IPS DF 4.7 (cell line): ENCODE measurements at regions not wholly inside any gene's neighbourhood (a gene's known extent, or its start where the extent isn't known, plus 50 kb on each side); places are given as distances from the start of the nearest gene placed in this dataset.

Experiments
- DNase-seq: peaks from one replicate; pipeline ENCODE4 v3.0.0-alpha.2; 2013; ENCODE audit warnings: low spot score; ENCODE audit errors: extremely low read depth

DNA sequence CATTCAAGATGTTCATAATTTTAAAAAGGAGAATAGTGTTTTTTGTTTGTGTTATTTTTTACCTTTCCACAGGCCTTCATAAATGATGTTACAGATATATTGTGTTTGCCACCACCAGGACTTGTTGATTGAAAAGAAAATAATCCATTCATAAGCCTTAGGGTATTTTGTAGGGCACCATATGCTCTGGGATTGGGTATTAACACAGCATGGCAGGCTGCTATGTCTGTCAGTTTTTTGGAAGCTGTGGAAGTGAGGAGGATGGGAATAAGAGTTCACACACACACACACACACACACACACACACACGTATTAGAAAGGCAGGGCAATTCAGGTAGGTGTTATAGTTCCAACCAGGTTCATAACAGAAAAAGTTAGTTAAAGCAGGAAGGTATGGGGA is 237.9 kb downstream of the HDGFL1 start:
- DNase-seq: no peak

DNA sequence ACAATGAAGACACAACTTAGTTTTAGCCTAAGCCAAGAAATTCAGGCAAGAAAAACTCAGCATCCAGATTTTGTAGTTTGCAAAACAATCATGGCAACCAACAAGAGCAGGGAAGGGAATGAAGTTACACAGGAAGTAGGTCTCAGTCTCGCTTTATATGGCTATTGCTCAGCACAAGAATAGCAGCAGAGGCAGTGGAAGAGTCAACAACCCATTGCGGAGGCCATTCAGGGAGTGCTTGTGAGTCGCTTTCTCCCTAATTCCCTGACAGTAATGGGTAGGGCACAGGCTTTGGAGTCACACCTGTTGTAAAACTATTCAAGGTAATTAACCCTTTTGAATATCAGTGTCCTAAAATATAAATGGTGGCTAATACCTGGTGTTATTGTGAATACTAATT is 238.5 kb downstream of the HDGFL1 start:
- no peak for DNase-seq

DNA sequence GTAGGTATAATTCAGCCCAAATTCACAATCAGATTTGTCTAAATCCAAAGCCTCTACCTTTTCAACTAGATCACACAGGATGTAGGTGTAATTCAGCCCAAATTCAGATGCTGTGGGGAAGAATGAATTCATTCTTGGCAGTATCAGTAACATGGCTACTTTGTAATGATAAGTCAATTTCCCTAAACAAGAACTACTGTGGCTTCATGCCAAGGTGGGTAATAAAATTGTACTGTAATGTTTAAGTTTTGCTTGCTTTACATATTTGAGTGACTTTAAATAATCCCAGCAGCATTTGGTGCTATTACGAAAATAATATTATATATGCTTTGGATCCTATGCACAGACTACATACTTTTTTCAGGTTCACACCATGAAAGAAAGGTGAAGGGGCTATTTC is 239.1 kb downstream of the HDGFL1 start:
- DNase-seq: no peak

DNA sequence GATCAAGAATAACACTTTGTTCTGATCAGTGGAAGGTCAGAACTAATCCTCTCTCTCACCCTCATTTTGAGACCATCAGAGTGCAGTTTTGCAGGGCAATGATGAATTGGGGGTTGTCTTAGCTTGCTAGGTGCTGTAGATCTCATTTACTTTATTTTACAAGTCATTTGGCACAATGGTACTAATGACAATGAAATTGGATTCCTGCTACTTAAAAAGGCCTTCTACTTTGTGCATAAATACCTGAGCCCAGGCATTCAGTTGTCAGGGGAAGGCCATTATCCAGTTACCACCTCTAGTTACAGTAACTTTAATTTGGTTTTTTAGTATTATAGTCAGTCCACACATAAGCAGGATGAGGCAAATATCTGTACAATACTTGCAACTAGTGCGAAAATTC is 240.0 kb downstream of the HDGFL1 start:
- no peak for DNase-seq

DNA sequence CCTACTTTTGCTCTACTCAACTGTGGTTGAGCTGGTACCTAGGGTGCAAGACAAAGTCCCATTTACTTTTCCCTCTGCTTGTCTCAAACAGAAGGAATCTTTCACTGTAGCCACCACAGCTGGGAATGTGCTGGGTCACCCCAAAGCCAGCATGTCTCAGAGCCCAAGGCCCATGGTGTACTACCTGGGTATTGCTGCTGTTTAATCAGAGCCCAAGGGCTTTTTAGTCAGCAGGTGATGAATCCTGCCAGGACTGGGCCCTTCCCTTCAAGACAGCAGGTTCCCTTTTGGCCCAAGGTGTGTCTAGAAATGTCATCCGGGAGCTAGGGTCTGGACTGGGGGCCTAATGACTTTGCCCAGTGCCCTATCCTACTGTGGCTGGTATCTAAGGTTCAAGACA is 249.8 kb downstream of the HDGFL1 start:
- no peak for DNase-seq

DNA sequence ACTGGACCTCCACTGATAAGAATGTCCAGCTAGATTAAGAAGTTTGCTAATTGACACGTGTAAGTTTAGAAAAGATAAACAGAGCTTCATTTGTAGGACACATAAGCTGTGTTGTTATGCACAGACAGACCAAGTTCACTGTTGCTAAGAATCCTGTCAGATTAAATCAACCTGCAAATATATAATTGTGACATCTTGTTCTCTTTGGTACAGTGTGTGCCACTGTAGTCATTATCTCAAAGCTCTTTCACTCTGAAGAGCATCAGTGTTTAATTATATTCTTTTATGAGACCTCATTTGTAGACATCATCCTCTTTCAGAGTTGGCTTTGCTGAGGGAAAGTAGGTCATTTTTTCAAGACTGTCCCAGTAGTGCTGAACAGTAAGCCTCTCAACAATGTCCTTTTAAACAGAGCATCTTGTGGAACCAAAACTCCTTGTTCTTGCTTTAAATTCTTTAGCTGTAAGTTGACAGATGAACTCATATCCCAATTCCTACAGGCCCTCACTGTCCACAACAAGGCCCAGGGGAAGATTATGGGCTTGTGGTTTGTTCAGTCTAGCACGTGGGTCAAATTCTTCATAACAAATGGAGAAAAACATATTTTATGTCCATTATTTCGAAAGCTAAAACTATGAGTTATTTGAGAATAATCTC is 252.4 kb downstream of the HDGFL1 start:
- no peak for DNase-seq

DNA sequence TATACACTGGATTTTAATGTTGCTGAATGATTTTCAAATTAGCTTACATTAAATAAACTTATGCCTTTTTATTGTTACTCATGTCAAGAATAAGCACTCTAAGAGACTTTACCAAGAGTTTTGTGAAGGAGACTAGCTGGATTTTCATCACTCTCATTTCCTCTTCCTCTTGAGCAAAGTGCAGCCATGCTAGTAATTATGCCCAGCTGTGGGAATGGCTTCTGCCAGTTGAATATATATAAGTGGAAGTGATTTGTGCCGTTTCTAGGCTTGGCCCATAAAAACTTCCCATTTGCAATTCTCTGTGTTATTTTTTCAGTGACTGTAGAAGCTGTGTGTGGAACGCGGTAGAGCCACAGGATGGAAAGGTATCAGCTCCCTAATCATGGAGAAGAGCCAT is 255.8 kb downstream of the HDGFL1 start:
- DNase-seq: no peak

DNA sequence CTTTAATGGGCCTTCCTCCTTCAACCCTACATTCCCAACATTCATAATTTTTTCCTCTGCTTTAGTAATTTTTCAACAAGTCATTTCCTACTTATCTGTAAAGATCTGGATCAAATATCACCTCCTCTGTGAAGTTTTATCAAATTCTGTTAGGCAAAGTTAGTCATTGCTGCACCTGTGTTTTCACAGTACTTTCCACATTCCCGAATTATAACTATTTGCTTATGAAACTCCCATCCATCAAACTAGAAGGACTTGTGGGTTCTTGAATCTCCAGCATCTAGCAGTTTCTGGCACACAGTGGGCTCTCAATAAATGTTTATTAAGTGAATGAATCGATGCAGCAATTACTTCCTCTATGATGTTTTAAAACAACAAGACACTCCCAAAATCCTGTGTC is 257.6 kb downstream of the HDGFL1 start:
- DNase-seq: no peak

DNA sequence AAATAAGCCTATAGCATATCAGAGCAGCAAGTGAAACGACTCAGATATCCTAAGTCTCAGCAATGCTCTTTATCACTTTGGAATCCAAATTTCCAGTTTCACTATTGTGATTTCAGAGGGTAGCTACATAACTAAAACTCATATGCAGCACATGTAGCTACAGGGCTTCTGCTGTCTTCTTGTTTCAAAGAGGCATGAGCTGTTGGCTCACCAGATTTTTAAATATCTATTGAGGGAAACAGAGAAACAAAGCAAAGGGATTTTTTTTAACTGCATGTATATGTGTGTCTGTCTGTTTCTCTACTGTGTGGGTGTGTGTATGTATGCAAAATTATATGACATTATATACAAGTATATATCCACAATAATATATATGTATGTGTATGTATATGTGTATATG is 258.4 kb downstream of the HDGFL1 start:
- no peak for DNase-seq

DNA sequence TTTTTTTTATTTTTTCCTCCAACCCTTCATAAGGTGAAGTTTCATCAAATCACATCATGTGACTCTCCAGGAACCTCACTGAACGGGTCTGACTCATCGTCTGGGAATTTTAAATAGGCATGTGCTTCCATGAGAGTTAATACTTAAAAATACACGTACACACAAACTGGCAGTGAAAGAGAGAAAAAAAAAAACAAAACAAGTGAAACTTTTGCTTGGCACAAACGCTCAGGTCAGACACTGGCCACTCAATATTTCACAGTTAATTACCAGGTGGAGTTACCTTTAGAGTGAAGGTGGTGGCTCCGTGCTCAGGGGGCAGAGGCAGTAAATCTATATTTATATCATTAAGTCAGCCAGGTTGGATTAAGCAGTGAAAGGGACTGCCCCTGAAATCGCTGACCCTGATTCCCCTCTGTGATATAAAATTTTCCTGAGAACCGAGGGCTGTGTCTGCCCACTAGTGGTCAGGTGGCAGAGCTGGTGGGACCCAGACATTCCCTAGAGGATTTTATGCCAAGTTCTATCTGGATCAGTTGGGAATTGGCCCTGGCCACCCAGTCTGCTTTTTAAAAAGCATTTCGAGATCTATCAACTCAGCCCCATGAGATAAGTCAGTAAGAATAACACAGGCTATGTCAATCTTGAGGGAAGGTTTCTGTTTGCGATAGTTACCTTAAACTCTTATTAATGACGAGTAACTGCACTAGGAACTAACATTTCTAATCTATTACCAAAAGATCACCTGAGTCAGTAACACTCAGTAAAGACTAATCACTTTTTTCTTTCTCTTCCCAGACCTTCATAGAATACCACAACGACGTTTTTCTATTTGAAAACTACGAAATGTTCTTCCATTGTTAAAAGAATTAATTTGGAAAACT is 259.1 kb downstream of the HDGFL1 start:
- no peak for DNase-seq

DNA sequence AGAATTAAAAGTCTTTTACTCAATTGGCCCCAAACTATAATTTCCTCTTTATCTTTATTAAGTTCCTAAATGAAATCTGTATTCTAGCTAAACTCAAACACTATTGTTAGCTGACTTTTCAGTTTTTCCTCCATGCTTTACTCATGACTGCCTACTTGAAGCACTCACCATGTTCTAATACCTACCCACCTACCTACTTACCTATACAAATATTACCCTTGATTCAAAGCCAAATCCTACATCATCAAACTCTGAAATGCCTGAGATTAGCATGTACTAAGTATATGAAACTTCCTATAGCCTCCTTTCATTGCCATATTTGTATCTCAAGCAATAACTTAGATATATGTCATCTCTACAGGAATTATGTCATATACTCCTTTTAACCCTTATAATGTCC is 259.7 kb downstream of the HDGFL1 start:
- no peak for DNase-seq

DNA sequence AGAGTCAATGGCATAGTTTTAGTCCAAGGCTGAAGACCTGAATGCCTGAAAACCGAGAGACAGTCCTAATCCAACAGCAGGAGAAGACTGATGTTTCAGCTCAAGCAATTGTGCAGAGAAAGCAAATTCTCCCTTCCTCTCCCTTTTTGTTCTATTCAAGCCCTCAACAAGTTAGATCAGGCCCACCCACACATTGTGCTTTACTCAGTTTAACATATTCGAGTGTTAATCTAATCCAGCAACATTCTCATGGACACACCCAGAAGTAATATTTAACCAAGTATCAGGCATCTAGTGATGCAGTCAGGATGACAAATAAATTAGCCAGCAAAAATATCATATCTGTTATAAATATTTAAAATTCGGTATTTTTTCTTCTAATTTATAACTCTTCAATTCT is 261.1 kb downstream of the HDGFL1 start:
- DNase-seq: no peak

DNA sequence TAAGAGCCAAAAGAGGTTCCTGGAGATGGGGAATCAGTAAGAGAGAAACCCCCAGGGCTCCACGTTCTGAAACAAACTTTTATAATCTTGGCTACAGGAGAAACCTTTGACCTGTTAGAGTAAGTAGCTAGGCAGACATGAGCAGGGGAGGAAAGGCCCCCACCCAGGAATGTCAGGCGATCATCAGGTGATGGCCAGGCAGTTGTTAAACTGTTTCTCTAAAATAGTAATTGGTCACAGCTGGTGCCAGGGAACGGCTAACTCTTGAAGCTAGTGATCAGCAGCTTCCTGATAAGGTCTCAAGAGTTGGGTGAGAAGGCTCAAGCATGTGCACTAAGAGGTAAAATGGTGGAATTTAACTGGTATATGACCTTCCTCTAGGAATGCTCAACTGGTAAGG is 263.8 kb downstream of the HDGFL1 start:
- no peak for DNase-seq

DNA sequence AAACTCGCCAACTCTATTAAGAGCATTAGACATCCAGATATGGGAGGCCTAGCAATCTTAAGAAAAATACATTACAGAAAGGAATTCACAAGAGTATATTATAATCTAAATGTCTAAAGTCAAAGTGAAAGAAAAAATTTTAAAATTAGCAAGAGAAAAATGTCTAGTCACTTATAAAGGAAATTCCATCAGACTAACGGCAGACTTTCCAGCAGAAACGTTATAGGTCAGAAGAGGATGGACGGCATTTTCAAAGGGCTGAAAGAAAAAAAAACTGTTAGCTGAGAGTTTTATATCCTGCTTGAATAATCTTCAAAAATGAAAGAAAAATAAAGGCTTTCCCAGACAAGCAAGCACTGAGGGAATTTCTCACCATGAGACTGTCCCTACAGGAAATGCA is 269.0 kb downstream of the HDGFL1 start:
- no peak for DNase-seq

DNA sequence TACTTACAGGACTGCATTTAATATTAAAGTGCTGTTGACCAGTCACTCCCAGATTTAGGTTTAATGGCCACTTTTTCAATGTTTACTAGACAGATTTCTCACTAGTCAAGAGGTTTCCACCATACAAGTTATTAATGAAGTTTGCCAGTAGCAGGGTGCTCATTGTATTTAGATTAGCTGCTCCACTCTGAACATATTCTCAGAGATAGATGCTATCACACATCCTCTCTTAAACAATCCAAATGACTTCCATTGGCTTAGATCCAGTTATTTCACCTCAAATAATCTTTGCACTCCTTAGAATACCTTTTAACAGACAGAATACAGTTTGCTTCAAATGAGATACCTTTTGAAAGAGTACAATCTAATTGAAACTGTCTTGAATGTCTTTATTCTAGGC is 276.1 kb downstream of the HDGFL1 start:
- DNase-seq: no peak

DNA sequence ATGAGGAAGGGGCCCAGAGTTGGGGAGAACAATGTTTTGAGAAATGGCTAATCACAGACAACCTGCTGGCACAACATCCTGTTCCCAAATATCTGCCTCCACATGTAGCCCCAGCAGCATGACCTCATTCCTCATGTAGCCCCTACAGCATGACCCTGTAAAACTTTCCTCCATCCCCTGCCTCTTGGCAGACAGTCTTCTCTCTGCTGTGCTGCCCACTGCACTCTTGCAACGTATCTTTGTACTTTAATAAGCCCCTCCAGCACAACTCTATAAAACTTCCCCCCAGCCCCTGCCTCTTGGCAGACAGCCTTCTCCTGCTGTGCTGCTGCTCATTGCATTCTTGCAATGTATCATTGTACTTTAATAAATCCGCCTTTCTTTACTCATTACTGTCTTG is 278.8 kb downstream of the HDGFL1 start:
- no peak for DNase-seq

DNA sequence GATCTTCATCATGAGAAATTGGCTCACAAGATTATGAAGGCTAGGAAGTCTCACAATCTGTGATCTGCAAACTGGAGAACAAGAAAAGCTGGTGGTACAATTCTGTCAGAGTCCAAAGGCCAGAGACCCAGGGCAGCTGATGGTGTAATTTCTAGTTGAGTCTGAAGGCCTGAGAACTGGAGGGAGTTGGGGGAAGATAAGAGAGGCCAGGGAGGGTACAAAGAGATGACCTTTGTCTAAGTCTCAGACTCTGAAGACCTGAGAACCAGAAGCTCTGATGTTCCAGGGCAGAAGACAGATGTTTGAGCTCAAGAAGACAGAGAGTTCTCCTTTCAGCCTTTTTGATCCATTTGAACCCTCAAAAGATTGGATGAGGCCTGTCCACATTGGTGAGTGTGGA is 280.6 kb downstream of the HDGFL1 start:
- no peak for DNase-seq

DNA sequence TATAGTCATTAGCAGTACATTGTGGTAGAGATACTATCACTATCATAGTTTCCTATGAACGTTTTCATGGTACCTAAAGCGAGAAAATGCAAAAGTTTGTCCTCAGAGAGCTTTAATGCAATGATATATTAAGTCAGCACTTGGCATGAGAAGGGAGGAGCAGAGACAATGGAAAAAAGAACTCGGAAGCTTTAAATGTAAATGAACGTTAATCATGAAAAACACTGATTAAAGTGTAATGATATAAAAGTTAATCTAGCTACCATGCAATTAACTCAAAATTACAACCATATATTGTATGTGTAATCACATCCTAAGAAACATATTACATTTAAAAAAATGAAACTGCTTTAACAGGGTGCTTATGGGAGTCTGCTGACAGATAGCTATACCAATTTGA is 282.7 kb downstream of the HDGFL1 start:
- no peak for DNase-seq

DNA sequence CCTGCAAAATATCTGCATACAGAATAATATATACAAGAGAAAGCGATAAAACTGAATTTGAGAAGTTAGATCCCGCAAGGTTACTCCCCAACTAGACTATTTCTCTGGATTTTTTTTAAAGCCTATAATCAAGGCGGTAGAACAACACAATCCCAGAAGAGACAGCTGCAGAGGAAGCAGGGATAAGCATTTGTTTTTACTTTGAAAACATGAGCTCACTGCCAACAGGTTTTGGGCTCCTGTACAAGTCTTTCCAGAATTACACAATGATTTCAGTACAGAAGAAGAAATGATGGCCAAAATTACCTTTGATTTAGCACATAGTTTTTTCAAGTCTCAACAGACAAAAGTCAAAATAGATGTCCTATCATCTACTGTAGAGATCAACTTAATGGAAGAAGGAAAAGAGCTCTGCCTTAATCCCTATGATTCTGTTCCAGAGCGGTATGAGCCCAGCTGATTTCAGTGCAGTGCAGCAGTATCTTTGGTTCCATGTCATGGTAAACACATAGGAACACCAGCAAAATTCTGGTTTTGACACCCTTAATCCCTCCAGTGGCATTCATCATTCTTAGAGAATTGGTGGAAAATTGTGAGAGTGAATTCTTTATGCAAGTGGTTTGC is 304.3 kb downstream of the HDGFL1 start:
- no peak for DNase-seq

DNA sequence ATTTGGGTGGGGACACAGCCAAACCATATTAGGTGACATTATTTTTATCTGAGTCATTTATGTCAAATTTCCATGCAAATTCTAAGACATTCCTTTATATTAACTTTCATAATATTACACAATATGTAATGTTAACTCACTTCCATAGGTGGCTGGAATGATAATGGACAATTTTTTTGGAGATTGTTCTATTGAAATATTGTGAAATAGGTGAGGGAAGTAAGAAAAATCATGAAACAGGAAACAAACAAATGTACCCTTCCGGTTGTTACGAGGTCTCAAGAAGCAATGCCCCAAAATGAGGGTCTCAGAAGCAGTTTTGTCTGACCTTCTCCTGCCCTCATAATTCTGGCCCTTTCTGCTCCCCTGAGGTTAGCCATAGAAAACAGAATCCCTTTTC is 306.5 kb downstream of the HDGFL1 start:
- DNase-seq: no peak

DNA sequence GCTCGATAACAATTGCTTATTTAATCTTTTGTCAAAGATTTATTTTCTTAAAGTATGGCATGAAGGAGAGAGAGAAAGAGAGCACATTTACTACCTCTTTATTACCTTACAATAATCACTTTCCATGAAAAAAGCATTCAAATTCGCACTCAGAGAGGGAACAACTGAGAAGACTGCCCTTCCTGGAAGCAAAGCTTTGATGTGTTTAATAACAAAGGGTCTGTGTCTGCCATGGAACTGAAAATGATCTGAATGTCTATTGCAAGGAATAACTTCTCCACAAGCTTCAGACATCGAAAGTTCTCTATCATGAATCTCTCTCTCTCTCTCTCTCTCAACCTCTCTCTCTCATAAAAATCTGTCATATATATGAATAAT is 308.9 kb downstream of the HDGFL1 start:
- no peak for DNase-seq

DNA sequence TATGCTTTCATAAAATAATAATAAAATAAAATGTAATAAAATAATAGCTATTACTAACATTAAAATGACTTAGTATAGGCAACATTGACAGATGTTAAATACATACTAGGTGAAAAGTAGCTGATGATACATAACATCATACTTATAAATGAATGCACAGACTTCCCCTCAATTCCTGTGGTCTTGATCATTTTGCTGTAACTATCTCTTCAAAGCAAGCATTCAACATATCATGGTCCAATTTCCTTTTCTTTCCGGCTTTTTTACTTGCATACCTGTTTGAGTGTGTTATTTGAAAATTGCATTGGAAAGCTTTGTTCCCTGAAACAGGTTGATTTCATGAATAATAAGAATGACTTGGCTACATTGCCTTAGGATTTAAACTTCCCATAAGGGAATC is 309.3 kb downstream of the HDGFL1 start:
- no peak for DNase-seq
